Fibroblast of villous mesenchyme (primary cell): ENCODE measurements at regions not wholly inside any gene's neighbourhood (a gene's known extent, or its start where the extent isn't known, plus 50 kb on each side); places are given as distances from the start of the nearest gene placed in this dataset.

Experiments
- DNase-seq: peaks from one replicate; pipeline ENCODE4 v3.0.0-alpha.2; 2010; ENCODE audit warnings: low read depth
- H3K4me3 ChIP-seq: 2 replicates; pipeline ENCODE4 v1.5.1; 2011; ENCODE audit warnings: low read depth, mild to moderate bottlenecking, low read length
- CTCF ChIP-seq: IDR thresholded peaks from 2 replicates; pipeline ENCODE4 v1.5.1; 2012; ENCODE audit warnings: low read depth, mild to moderate bottlenecking, low read length; ENCODE audit not compliant: insufficient read depth

GRCh38 chr13:71046360-71047079 lies 820.5 kb downstream of the DACH1 start:
- no peak overlapping the region for H3K4me3 ChIP-seq
- TF ChIP-seq CTCF: no peak
- DNase-seq: no peak

GRCh38 chr13:71045101-71045500 lies 821.9 kb downstream of the DACH1 start:
- DNase-seq: no peak
- no peak for TF ChIP-seq CTCF
- no peak overlapping the region for H3K4me3 ChIP-seq

GRCh38 chr13:71039440-71039839 lies 827.6 kb downstream of the DACH1 start:
- H3K4me3 ChIP-seq: no peak overlapping the region
- no peak for TF ChIP-seq CTCF
- no peak for DNase-seq

GRCh38 chr13:71034018-71034417 lies 833.0 kb downstream of the DACH1 start:
- H3K4me3 ChIP-seq: no peak overlapping the region
- DNase-seq: no peak
- no peak for TF ChIP-seq CTCF

- no peak for DNase-seq
- no peak for TF ChIP-seq CTCF
- H3K4me3 ChIP-seq: no peak overlapping the region
These were observed 834.0 kb downstream of the DACH1 start for GRCh38 chr13:71033026-71033425.

GRCh38 chr13:71030784-71031183 lies 836.2 kb downstream of the DACH1 start:
- no peak for TF ChIP-seq CTCF
- no peak overlapping the region for H3K4me3 ChIP-seq
- no peak for DNase-seq

GRCh38 chr13:71028884-71029283 lies 838.1 kb downstream of the DACH1 start:
- no peak for TF ChIP-seq CTCF
- DNase-seq: no peak
- no peak overlapping the region for H3K4me3 ChIP-seq
